COLO668 (cell line): ENCODE measurements at regions not wholly inside any gene's neighbourhood (a gene's known extent, or its start where the extent isn't known, plus 50 kb on each side); places are given as distances from the start of the nearest gene placed in this dataset.

Experiments
- DNase-seq: peaks from one replicate; lab custom pipeline; 2025; ENCODE audit not compliant: unreplicated experiment; lab: John Stamatoyannopoulos, UW

GRCh38 chr1:14294006-14294405 lies 304.5 kb upstream of the KAZN start:
- DNase-seq, result no peak

- DNase-seq, result no peak
Measured at GRCh38 chr1:14294860-14295536, 303.5 kb upstream of the KAZN start.

GRCh38 chr1:14296795-14297194 lies 301.7 kb upstream of the KAZN start:
- no peak for DNase-seq

- DNase-seq, result no peak
Measured at GRCh38 chr1:14297356-14297755, 301.1 kb upstream of the KAZN start.

GRCh38 chr1:14298806-14299205 lies 299.7 kb upstream of the KAZN start:
- DNase-seq, result peak; percentile 41

GRCh38 chr1:14300991-14301703 lies 297.3 kb upstream of the KAZN start:
- no peak for DNase-seq

GRCh38 chr1:14301704-14302024 lies 296.8 kb upstream of the KAZN start:
- no peak for DNase-seq

GRCh38 chr1:14302025-14302424 lies 296.5 kb upstream of the KAZN start:
- DNase-seq, result no peak

GRCh38 chr1:14303011-14303410 lies 295.5 kb upstream of the KAZN start:
- DNase-seq, result no peak

- no peak for DNase-seq
Measured at GRCh38 chr1:14304381-14304865, 294.1 kb upstream of the KAZN start.

GRCh38 chr1:14308460-14308859 lies 290.0 kb upstream of the KAZN start:
- DNase-seq, result no peak

GRCh38 chr1:14309984-14310383 lies 288.5 kb upstream of the KAZN start:
- no peak for DNase-seq

- no peak for DNase-seq
Measured at GRCh38 chr1:14310476-14310875, 288.0 kb upstream of the KAZN start.

GRCh38 chr1:14313731-14314431 lies 284.6 kb upstream of the KAZN start:
- DNase-seq, result no peak

- no peak for DNase-seq
Measured at GRCh38 chr1:14318830-14319229, 279.7 kb upstream of the KAZN start.

- DNase-seq, result no peak
Measured at GRCh38 chr1:14320518-14320917, 278.0 kb upstream of the KAZN start.

- no peak for DNase-seq
Measured at GRCh38 chr1:14320986-14321385, 277.5 kb upstream of the KAZN start.

GRCh38 chr1:14321422-14321821 lies 277.1 kb upstream of the KAZN start:
- DNase-seq, result no peak

- no peak for DNase-seq
Measured at GRCh38 chr1:14323568-14324247, 274.8 kb upstream of the KAZN start.

GRCh38 chr1:14324248-14324630 lies 274.2 kb upstream of the KAZN start:
- DNase-seq, result no peak

GRCh38 chr1:14326857-14327256 lies 271.6 kb upstream of the KAZN start:
- no peak for DNase-seq

GRCh38 chr1:14328685-14329084 lies 269.8 kb upstream of the KAZN start:
- no peak for DNase-seq
